GM18858 (cell line): ENCODE measurements at regions not wholly inside any gene's neighbourhood (a gene's known extent, or its start where the extent isn't known, plus 50 kb on each side); places are given as distances from the start of the nearest gene placed in this dataset.

ENCODE experiments used
- ATAC-seq: cut with Tn5 transposase; IDR thresholded peaks from one replicate; pipeline ENCODE4 v1.9.1; 2021; ENCODE audit not compliant: unreplicated experiment

DNA sequence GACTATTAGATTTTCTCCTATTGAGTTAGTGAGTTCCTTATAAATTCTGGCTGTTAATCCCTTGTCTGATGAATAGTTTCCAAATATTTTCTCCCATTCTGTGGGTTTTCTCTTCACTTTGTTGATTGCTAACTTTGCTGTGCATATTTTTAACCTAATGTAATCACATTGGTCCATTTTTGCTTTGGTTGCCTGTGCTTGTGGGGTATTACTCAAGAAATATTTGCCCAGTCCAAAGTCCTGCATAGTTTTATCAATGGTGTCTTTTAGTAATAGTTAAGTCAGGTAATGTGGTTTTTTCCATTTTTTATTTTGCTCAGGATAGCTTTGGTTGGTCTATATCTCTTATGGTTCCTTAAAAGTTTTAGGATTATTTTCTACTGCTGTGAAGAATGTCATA lies 490.3 kb downstream of the ARAP2 start:
- ATAC-seq = no peak

DNA sequence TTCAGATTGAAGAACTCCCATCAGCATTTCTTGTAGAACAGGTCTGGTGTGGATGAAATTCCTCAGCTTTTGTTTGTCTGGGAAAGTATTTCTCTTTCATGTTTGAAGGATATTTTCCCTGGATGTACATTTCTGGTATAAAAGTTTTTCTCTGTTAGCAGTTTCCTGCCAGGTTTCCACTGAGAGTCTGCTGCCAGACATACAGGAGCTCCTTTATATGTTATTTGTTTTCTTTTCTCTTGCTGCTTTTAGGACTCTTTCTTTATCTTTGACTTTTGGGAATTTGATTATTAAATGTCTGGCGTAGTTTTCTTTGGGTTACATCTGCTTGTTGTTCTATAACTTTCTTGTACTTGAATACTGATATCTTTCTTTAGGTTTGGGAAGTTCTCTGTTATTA lies 486.5 kb downstream of the ARAP2 start:
- ATAC-seq = no peak

DNA sequence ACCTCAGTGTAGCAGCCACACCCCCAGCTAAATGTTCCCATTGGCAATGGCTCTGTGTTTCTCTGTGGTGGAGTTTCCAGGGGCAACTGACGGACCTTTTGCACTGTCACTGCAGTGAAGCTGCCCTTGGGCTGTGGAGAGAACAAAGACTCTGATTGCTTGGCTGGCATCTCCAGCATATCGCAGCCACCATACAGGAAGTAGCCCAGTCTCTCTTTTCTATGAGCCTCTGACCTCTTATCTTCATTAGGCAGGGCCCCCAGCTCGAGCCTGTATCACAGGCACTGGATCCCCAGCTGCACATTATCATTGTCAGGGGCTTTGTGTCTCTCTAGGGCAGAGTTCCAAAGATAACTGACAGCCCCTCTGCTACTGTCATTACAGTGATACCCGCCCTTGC lies 483.5 kb downstream of the ARAP2 start:
- no peak for ATAC-seq

DNA sequence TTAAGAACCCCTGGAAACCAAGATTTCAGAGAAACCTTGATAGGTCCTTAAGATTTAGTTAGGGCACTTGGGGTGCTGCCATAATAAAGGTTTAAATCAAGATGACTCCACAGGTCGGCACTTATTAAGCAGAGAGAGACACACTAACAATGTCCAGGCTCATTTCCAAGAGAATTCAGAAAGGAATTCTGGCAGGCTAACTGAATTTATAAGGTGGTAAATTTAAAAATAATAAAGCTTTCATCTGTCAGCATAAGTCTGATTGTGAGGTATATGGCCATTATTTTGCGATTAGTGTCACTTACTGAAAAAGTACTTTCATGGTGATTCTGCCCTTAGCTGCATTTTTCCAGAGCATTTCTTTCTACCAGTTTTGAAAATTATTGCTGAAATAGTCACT lies 472.7 kb downstream of the ARAP2 start:
- no peak for ATAC-seq

DNA sequence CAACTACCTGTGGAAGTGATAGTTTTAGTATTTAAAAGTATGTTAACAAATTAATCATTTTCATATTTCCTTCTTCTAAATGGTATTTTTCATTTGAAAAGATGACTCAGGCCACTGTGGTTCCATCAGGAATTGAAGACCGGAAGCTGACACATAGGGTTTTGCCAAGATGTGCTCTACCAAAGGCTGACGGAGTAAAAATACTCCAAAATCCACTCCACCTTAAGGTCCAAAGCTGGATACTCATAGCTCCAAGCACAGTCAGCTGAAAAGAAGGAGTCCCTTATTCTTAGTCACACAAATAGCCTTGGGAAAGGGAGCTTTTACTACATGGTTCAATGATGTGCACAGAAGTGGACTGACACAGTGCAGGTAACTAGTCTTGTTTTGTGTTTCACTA lies 472.0 kb downstream of the ARAP2 start:
- no peak for ATAC-seq

DNA sequence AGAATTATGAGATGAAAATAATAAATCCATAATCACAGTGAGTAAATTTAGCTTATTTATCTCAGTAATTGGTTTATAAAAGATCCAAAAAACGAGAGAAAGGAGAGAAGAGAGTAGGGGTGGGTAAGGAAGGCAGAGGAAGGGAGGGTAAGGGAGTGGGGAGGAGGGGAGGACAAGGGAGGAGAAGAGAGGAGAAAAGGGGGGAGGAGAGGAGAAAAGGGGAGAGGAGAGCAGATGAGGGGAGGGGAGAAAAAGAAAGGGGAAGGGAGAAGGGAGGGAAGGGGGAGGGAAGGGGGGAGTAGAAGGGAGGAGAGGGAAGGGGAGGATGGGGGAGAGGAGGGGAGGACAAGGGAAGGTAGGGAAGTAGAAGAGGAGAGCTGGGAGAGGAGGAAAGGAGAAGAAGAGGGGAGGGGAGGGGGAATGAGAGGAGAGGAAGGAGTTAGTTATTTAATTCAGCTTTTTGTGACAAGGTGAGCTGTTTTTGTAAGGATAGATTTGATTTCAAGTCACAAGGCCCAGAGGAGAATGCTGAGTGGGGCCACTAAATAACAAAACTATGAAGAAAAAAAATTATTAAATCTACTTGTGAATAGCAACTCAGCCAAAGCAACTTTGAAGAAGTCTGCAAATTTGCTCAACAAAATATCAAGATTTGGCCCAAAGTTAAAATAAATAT lies 454.3 kb downstream of the ARAP2 start:
- no peak for ATAC-seq

DNA sequence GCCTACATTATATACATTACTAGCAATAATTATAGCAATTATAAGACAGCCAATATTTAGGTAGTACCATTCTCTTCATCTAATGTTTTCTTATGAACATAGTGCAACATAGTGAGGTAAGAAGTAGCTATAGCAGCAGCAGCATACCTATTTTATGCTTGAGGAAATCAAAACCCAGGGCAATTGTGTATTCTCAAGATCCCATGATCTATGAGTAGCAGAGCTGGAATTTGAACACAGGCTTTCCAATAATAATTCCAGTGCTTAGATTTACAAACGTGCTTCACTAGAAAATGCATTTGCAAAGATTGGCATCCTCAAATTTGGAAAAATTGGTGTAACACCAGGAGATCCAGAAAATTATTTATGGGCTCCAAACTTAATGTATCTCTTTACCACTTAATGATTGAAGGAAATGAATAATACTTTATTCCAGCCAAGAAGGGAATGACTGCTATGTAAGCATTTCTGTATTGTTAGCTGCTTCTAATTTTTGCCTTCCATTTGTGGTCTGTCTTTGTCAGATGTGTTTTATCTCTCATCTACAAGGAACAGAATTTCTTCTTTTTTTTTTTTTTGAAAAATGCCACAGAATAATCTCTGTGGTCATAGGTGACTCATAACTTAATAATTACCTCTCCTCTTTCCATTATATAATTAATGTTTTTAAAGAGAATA lies 451.1 kb downstream of the ARAP2 start:
- no peak for ATAC-seq

DNA sequence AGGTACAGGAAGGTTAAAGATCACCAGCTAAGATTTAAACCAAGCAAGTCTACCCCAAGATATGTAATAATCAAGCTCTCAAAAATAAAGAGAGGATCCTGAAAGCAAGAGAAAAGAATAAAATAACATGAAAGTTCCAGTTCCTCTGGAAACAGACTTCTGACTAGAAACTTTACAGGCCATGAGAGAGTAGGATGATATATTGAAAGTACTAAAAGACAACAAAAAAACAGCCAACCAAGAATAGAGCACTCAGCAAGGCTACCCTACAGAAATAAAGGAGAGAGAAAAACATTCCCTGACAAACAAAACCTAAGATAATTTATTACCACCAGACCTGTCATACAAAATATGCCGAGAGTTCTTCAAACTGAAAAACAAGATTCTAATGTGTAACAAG lies 450.5 kb downstream of the ARAP2 start:
- no peak for ATAC-seq

GRCh38 chr4:35800669-35801068 lies 443.6 kb downstream of the ARAP2 start:
- no peak for ATAC-seq

DNA sequence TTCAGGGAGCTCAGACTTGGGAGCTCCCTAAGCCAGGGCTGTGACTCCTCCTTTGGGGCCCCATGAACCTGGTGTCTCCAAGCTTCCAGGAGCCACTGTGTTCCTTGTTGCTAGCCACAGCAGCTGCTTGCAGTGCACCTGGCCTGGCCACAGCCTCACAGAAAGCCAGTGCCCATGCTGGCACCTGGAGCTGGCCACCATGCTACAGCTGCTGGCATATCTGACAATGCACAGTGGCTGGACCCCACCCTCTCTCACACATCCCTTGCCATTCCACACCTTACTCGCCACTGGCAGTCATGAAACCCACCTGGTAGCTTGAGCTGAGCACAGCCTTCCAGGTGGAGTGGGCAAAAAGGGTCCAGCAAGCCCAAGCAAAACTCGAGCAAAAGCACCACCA lies 441.7 kb downstream of the ARAP2 start:
- no peak for ATAC-seq

- ATAC-seq = no peak
Measured at GRCh38 chr4:35818520-35818919, 425.8 kb downstream of the ARAP2 start.

GRCh38 chr4:35820003-35820402 lies 424.3 kb downstream of the ARAP2 start:
- ATAC-seq = no peak

DNA sequence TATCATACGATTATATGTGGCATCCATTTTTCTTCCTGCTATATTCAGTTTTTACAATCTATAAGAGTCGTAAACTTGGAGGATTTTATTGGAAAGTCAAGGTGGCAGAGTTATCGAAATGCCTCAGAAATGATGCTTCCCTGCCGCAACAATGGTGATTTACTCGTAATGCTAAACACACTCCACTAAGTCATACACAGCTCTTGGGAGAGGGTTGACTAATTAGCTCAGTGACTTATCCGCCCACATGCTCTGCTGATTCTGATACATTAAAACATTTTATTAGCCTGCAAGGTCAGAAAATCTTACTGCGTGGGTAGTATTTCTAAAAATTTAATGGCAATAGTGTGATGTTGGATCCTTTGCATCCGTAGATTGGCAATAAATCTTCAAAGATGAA lies 420.1 kb downstream of the ARAP2 start:
- no peak for ATAC-seq

DNA sequence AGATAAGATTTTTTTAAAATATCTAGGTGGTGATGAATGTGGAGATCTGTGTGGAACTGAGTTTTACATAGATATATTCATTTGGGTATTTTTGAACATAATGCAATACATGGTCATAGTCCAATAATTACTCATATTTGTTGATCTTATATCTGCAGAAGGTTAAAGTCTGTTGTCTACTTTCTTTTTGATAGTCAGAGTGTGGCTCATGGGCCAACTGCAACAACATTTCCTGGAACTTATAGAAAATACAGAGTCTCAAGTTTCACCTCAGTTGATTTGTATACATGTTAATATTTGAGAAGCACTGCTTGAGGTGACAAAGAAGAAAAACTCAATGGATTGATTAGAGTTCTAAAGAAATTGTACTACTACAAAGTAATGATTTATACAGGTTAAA lies 408.4 kb downstream of the ARAP2 start:
- no peak for ATAC-seq

GRCh38 chr4:35836596-35836995 lies 407.7 kb downstream of the ARAP2 start:
- no peak for ATAC-seq

- ATAC-seq = no peak
Measured at GRCh38 chr4:35867057-35867456, 377.3 kb downstream of the ARAP2 start.

- ATAC-seq = no peak
Measured at GRCh38 chr4:35872273-35872672, 372.0 kb downstream of the ARAP2 start.

DNA sequence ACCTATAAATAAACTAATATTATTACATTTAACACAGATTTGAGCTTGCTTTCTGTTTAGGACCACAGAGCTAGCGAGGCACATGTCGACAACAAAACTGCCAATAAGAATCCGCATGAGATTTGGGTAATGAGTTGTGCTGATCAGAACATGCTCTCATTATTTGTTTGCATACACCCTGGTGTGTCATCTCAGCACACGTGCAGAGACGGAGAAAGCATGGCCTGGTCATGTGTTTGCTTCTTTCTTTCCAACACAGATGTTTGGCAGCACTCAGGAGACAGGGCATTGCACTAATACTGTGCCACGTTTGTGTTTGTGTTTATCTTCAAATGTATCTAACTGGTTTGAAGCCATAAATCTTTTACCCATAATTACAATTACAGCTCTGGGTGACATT lies 364.8 kb downstream of the ARAP2 start:
- ATAC-seq = no peak

DNA sequence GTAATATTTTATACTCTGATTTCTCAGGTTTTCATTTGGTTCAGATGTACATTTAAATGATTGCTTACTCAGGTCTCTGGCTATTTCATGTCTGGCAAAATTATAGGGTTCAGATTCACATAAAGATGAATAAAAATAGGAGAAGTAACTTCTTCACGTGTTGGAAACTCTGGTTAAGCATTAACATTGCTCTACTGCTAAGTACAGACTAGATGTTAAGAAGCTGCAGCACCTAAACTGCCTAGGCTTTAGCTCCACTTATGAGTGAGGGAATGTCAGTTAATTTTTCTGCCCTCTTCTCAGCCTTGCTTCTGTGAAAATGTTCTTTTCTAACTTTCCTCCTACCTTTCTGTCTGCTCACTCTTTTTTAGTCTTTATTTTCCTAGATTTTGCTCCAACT lies 361.2 kb downstream of the ARAP2 start:
- no peak for ATAC-seq

DNA sequence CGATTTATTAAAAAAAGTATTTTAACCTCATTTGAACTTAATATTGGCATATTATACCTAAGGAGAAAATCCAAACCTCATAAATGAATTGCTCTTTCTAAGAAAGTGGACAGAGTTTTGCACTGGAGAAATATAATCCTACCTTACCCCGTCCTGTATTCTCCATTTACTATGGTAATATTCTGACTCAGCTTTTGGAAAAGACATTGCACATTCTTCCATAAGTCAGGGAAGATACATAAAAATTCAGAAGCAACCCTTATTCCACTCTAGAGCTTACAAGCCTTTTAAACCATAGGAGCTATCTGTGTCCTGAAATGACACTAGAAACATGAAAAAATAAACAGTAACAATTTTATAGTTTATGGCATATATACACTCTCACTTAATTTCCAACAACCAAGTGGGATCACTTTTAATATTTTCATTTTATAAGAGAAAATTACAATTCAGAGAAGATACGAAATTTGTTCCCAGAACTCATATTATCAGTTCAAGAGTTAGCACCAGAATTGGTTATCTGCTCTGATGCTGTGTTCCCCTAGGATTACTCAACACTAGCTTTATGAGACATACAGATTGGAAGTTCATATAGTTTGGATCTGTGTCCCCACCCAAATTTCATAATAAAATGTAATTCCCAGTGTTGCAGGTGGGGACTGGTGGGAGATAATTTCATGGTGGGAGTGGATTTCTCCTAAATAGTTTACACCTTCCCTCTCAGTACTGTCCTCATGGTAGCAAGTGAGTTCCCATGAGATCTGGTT lies 359.4 kb downstream of the ARAP2 start:
- ATAC-seq = no peak

- no peak for ATAC-seq
Measured at GRCh38 chr4:35897808-35898207, 346.5 kb downstream of the ARAP2 start.
